Renal cortex interstitium (tissue), 11 donors: ENCODE measurements at regions not wholly inside any gene's neighbourhood (a gene's known extent, or its start where the extent isn't known, plus 50 kb on each side); places are given as distances from the start of the nearest gene placed in this dataset.

Source experiments
- DNase-seq, 11 donors: peaks; one replicate each; pipeline ENCODE4 v3.0.0-alpha.2; 2013; ENCODE audit warnings: low read depth in 9 of 11, low spot score in 4 of 11; ENCODE audit errors: extremely low read depth in 1 of 11

DNA sequence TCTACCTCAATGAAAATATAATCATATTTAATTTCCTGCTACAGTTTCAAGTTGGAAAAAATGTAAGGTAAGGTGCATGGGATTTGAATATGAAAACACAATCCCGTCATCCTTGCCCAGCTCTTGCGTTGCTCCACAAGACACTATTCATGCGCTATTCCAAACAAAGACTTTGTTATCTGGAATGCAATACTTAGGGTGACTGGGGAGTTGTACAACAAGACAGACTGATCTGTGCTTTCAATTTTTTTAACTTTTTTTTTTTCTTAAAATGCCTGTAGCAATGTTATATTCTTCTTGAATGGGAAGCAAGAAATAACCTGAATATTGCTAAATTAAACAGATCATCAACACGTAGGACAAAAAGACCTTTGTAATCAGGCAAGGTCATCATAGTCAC is 1077.2 kb downstream of the TTLL7 start:
- no peak for DNase-seq

DNA sequence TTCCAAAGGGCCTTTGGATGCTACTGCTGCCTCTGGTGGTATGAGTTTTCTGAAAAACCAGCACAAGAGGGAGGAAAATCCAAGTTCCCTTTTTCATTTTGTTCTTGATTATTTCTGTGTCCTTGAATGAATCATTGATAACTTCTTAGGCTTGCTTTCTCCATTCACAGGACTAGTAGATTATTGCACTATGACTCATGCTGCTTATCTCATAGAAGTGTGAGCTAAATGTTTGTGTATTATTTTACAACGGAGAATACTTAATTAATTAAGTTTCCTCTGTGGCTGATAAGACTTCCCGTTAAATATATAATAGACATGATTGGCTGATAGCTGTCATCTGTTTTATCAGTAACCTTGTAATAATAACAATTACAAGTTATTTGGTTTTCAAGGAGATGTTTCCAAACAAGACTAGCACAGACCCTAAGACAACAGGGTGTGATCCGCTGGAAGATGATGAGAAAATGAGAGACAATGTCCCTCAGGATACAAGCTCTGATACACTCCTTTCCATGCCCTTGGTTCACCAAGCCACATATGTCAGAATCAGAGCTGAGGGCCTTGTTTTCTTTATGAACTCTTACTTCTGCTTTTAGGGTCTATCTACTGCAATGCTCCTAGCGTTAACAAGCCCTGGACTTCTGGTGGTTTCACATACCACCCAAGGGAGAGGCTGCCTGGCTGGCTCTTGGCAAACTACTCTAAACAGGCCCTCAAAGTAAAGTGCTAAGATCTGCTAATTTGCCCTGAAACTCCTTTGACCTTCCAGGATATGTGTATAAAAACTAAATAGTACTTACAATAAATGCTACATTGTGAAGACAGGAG is 1078.3 kb downstream of the TTLL7 start:
- DNase-seq: no peak

- no peak for DNase-seq
These were observed 1079.1 kb downstream of the TTLL7 start for GRCh38 chr1:82919837-82920236.

GRCh38 chr1:82907313-82907712 is 1091.6 kb downstream of the TTLL7 start:
- DNase-seq: no peak

GRCh38 chr1:82903626-82904025 is 1095.3 kb downstream of the TTLL7 start:
- no peak for DNase-seq

DNA sequence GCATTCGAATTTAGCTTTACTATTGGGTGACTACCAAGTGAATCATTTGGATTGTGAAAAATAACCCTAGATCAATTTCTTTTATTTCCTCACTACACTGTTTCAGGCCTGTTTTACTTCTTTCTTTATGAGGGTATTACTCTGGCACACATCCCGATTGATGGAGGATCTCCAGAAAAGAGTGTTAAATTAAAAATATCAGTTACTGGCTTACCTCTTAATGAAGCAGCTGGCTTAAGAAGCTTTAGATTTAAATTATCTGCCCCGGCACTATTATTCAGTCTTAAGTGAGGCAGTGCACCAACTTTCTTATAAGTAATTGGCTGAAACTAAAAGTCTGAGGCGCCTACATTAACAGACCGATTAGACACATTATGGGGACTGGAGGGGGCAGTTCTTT is 1097.4 kb downstream of the TTLL7 start:
- no peak for DNase-seq

DNA sequence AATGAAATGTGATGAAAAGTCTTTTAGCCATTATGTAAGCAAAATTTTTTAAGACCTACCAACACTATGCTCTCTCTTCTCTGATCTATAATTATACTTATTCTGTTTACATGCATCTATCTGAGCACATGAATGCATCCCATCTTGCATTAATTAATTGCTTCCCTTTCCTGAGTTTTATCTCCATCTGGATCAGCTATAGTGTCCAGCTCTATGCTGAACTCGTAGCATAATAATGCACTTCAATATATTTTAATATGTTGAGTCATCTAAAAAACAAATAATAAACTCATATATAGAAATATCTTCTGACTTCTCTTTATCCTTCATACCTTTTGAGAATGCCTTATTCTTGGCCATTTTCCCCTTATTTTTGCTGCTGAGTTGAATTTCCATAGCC is 1097.8 kb downstream of the TTLL7 start:
- DNase-seq: peak in 1 of 11 donors; percentile 12

DNA sequence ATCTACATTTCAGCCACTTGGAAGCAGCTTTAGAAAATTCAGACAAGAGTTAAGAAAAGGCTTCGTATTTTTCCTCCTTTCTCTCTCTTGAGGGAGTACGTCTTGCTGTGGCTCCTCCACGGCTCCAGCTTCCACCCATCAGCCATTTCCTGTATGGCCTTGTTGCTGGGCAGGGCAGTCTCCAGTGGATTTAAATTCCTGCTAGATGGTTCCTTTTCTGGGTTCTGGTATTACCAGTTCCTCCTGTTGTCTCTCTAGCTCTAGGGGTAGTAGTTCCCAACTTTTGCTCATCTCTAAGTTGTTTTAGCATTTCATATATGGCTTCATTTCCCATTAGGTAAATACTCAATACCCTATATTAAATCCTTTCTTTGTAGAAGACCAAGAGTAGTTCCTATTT is 1098.3 kb downstream of the ADGRL2 start:
- no peak for DNase-seq

DNA sequence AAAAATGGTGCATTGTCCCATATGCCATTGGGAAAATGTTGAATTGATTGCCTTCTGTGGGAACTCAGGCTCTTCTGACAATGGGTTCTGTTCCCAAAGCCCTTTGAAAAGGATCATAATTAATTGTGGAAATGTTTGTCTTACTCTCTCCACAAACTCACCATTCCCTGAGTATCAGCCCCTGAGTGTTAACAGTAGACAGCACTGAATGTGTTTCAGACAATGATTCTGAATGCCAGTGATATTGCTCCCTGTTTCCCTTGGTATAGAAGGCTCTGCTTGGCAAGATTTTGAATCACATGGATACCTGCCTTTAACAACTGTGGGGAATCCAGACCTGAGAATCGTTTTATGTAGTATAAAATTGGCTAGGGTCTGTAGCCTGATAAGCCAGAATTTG is 1096.8 kb downstream of the ADGRL2 start:
- no peak for DNase-seq

DNA sequence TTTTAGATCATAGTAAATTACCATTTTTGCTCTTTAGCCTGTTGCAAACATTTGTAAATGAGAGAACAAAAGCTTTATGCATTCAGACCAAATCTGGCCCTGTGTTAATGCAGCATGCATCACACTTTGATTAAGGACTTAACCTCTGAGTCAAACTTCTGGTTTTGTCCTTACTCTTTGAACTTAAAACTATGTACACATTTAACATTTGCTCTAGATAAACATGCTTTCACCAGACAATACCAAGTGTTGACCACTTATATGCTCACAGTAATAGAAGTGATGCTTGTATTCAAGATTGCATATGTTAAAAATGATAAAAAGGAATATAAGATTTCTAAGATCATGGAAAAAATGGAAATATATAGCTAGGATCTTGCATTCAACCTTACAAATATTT is 1095.3 kb downstream of the ADGRL2 start:
- DNase-seq: no peak

DNA sequence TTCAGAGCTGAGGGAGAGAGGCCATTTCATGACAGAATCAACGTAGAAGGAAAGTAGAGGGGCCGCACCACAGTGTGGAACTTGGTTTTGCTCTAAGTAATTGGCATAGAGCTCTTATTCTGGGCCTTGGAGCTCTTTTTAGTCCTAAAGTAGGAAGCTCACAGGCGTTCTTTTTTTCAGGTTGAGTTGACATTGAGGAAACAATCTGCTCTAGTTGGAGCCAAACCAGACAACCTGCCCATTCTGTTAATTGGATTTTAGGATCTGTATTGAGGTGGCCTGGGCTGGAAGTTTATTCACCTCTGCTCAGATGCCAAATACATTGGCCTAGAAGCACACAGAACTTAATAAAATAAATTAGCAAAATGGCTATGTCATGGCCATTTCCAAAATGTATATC is 1093.9 kb downstream of the ADGRL2 start:
- DNase-seq: no peak

DNA sequence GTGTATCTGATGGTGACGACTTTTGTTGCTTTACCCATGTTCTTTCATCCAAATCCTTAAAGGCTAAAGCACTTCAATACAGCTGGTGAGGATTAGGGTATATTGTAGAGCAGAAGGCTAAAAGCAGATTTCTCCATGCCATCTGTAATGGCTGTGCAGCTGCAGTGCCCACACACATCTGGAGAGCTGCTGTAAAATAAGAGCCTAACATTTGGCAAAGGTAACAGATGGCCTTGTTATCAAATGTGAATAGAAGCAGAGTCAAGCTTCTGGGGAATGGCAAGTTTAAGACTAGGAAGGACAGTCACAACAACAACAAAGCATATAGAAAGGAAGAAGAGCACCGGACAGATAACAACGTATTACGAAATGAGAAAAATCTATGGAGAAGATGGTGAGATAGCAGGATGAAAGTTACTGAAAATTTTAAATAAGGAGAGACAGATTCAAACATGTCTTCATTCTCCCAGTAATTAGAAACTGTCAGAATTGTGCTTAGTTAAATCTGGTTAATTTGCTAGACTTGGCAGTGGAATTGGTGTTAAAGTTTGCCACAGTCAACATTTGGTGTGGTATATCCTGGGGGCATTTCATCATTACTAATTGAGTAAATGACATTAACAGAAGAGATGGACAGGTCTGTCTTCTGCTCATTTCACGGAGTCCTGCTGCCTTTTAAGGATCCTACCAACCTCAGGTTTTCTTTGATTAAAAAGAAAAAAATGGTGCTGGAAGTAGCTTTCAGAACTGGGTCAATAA is 1093.2 kb downstream of the ADGRL2 start:
- no peak for DNase-seq

DNA sequence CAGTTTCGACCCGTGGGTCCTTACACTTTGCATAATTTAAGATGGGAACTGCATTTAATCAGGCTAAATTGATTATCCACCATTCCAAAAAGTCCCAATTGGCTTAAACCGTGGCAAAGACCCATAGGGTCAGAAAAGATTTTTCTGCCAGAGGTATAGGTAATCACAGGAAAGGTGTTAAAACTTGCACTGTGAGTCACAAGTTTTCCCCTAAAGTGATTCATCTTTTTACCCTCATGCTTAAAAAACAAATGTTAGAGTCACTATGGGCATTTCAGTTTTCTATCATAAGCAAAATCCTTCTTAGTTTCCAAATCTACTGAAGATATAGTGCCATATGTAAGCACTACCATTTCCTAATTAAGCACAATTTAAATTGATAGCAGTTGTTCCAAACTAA is 1079.8 kb downstream of the ADGRL2 start:
- DNase-seq: no peak

GRCh38 chr1:82879701-82880305 is 1079.1 kb downstream of the ADGRL2 start:
- DNase-seq: peak in 9 of 11 donors; percentile 25 to 52 (median 38)

DNA sequence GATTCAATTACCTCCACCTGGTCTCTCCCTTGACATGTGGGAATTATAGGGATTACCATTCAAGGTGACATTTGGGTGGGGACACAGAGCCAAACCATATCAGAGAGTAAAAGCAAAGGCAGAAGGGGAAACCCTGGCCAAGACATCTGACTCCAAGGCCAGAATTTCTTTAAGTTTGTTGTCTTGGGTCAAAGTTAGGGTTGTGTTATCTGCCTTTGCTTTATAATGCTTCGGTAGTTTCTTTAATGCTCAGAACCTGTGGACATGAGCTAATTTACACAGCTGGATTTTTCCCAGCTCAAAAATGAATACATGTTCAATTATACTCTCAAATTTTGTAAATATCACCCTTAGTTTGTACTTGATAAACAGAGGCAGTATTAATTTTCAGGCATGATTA is 1074.4 kb downstream of the ADGRL2 start:
- no peak for DNase-seq

- DNase-seq: no peak
These were observed 1073.3 kb downstream of the ADGRL2 start for GRCh38 chr1:82874041-82874440.

GRCh38 chr1:82870332-82870731 is 1069.6 kb downstream of the ADGRL2 start:
- DNase-seq: no peak

- no peak for DNase-seq
These were observed 1067.0 kb downstream of the ADGRL2 start for GRCh38 chr1:82867781-82868180.

GRCh38 chr1:82861749-82862148 is 1061.0 kb downstream of the ADGRL2 start:
- no peak for DNase-seq

- DNase-seq: peak in 3 of 11 donors; percentile 25 to 50 (median 43)
These were observed 1057.3 kb downstream of the ADGRL2 start for GRCh38 chr1:82858031-82858430.
